Ovary (tissue), 3 donors: ENCODE measurements at regions not wholly inside any gene's neighbourhood (a gene's known extent, or its start where the extent isn't known, plus 50 kb on each side); places are given as distances from the start of the nearest gene placed in this dataset.

Experiments
- POLR2A ChIP-seq: fragments of 450-650 bp; IDR thresholded peaks from one replicate; pipeline ENCODE4 v1.6.1; 2017; ENCODE audit warnings: antibody characterized with exemption, mild to moderate bottlenecking, moderate library complexity
- TF ChIP-seq, protein P1 (sequence below), 3 donors: fragments of 450-650 bp in 2 of 3; fragments of 200-600 bp in 1 of 3; IDR thresholded peaks; one replicate each; pipeline versions ENCODE4 v1.5.1 to v1.8.0; 2016 to 2022; ENCODE audit warnings: antibody characterized with exemption in 3 of 3, mild to moderate bottlenecking in 1 of 3
- donor health status: DM: no; HTN: no; CAD: no.

DNA sequence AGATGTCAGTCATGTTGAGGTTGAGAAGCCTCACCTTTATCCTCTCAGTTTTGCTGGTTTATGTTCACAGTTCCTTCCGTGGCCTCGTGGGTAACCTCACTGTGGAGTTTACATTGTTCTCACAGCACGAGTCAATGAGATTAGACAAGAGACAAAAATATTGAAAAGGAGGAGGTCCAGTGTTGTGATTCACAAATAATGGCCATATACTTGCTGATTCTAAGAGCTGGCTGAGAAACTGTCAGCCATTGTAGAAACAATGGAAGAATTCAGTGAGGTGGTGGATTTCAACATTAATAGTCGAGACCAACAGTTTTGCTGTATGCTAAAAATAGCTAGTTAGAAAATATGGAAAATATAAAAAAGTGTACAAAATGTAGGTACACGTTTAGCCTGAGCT, 176.4 kb upstream of the WSCD1 start:
- TF ChIP-seq, protein P1, sequence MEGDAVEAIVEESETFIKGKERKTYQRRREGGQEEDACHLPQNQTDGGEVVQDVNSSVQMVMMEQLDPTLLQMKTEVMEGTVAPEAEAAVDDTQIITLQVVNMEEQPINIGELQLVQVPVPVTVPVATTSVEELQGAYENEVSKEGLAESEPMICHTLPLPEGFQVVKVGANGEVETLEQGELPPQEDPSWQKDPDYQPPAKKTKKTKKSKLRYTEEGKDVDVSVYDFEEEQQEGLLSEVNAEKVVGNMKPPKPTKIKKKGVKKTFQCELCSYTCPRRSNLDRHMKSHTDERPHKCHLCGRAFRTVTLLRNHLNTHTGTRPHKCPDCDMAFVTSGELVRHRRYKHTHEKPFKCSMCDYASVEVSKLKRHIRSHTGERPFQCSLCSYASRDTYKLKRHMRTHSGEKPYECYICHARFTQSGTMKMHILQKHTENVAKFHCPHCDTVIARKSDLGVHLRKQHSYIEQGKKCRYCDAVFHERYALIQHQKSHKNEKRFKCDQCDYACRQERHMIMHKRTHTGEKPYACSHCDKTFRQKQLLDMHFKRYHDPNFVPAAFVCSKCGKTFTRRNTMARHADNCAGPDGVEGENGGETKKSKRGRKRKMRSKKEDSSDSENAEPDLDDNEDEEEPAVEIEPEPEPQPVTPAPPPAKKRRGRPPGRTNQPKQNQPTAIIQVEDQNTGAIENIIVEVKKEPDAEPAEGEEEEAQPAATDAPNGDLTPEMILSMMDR (IDR thresholded peaks at IDR 0.05) = no peak
- no peak for TF ChIP-seq POLR2A
